HK-2 (cell line): ENCODE measurements at regions not wholly inside any gene's neighbourhood (a gene's known extent, or its start where the extent isn't known, plus 50 kb on each side); places are given as distances from the start of the nearest gene placed in this dataset.
"Not testable (repeated sequence)": the region's sequence is repeated elsewhere in the genome, so short reads cannot be mapped to it uniquely, and the experiment has no call there.

ENCODE experiments used
- DNase-seq: peaks from one replicate; pipeline ENCODE4 v3.0.0-alpha.2; 2018; ENCODE audit not compliant: unreplicated experiment

GRCh38 chr4:117560329-117560728 lies 474.0 kb upstream of the NDST3 start:
- DNase-seq: no peak

- no peak for DNase-seq
Observed at GRCh38 chr4:117574085-117574484, 460.2 kb upstream of the NDST3 start.

- DNase-seq: no peak
Observed at GRCh38 chr4:117575850-117576249, 458.4 kb upstream of the NDST3 start.

GRCh38 chr4:117577686-117578311 lies 456.5 kb upstream of the NDST3 start:
- no peak for DNase-seq

GRCh38 chr4:117588771-117589170 lies 445.5 kb upstream of the NDST3 start:
- DNase-seq: no peak

- DNase-seq: no peak
Observed at GRCh38 chr4:117596917-117597480, 437.3 kb upstream of the NDST3 start.

- not testable (repeated sequence) for DNase-seq
Observed at GRCh38 chr4:117599393-117599792, 434.9 kb upstream of the NDST3 start.

GRCh38 chr4:117600936-117601335 lies 433.4 kb upstream of the NDST3 start:
- not testable (repeated sequence) for DNase-seq

- DNase-seq: no peak
Observed at GRCh38 chr4:117610706-117611308, 423.5 kb upstream of the NDST3 start.

- DNase-seq: no peak
Observed at GRCh38 chr4:117621673-117622072, 412.6 kb upstream of the NDST3 start.

- no peak for DNase-seq
Observed at GRCh38 chr4:117623326-117623725, 411.0 kb upstream of the NDST3 start.

GRCh38 chr4:117626664-117627063 lies 407.6 kb upstream of the NDST3 start:
- no peak for DNase-seq

GRCh38 chr4:117634716-117635115 lies 399.6 kb upstream of the NDST3 start:
- no peak for DNase-seq

GRCh38 chr4:117637347-117637746 lies 396.9 kb upstream of the NDST3 start:
- DNase-seq: no peak

GRCh38 chr4:117640836-117641235 lies 393.4 kb upstream of the NDST3 start:
- DNase-seq: no peak

GRCh38 chr4:117641519-117641918 lies 392.8 kb upstream of the NDST3 start:
- DNase-seq: no peak

GRCh38 chr4:117654079-117654478 lies 380.2 kb upstream of the NDST3 start:
- no peak for DNase-seq

- no peak for DNase-seq
Observed at GRCh38 chr4:117660668-117661067, 373.6 kb upstream of the NDST3 start.

GRCh38 chr4:117661091-117662072 lies 372.9 kb upstream of the NDST3 start:
- DNase-seq: no peak

- DNase-seq: no peak
Observed at GRCh38 chr4:117664706-117665444, 369.4 kb upstream of the NDST3 start.

GRCh38 chr4:117676153-117676552 lies 358.1 kb upstream of the NDST3 start:
- DNase-seq: no peak

- DNase-seq: no peak
Observed at GRCh38 chr4:117678861-117679260, 355.4 kb upstream of the NDST3 start.
